ENCODE measurements at regions not wholly inside any gene's neighbourhood (a gene's known extent, or its start where the extent isn't known, plus 50 kb on each side); places are given as distances from the start of the nearest gene placed in this dataset.

DNA sequence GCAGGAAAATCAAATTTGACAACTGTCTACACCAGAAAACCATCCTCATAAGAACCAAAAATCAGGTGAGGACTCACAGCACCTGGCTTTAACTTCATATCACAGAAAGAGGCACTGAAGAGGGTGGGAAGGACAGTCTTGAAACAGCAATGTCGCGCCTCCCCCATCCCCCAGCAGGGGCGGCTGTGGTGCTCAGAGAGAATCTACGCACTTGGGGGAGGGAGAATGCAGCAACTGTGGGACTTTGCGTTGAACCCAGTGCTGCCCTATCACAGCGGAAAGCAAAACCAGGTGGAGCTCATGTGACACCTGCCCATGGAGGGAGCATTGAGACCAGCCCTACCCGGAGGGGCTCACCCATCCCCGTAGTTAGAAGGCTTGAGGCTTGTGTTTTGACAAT, 191.8 kb downstream of the MSX2 start:
- no TSS peak for BruUV-seq (replicated peaks)
- Histone ChIP-seq H3K27me3 (ENCODE audit: control insufficient read depth, insufficient read depth, low read length) (no peaks in the 10 kb centered on the region), H3K9ac (ENCODE audit: low read depth, low read length) (no peak overlapping the region), H3K4me2 (ENCODE audit: low read depth, low read length) (no peak overlapping the region), H3K9me3 (ENCODE audit: control insufficient read depth, insufficient read depth, low read length) (no peaks in the 10 kb centered on the region), H2BK20ac (ENCODE audit: low read depth, low read length) (no peak overlapping the region), H4K5ac (ENCODE audit: low read depth, low read length) (no peak overlapping the region), H4K20me1 (ENCODE audit: insufficient read depth, low read length) (no peaks in the 10 kb centered on the region), H3K56ac (ENCODE audit: extremely low read depth, insufficient read depth, low read length) (no peak overlapping the region), H2AK9ac (replicated peaks; ENCODE audit: low read depth, low read length, poor library complexity) (no peak overlapping the region), H3K4me3 (ENCODE audit: insufficient read depth, low read depth, low read length) (no peak overlapping the region), H3K23ac (ENCODE audit: low read depth, low read length) (no peak overlapping the region), H3K9me1 (ENCODE audit: insufficient read depth, low read length) (no peaks in the 10 kb centered on the region), H2AK5ac (ENCODE audit: low read depth, low read length) (no peak overlapping the region), H3K36me3 (ENCODE audit: control insufficient read depth, insufficient read depth, low read length) (no peaks in the 10 kb centered on the region), H4K91ac (ENCODE audit: insufficient read depth, low read depth, low read length) (no peak overlapping the region), H2BK15ac (ENCODE audit: low read depth, low read length) (no peak overlapping the region), H2BK120ac (ENCODE audit: low read depth, low read length) (no peak overlapping the region), H3K4me1 (ENCODE audit: control insufficient read depth, insufficient read depth, low read length) (no peaks in the 10 kb centered on the region), H3K79me1 (ENCODE audit: low read depth in 1 of 2, low read length in 2 of 2) (no peaks in the 10 kb centered on the region), H3K4ac (ENCODE audit: low read depth, low read length) (no peak overlapping the region), H2BK5ac (ENCODE audit: low read depth, low read length, poor library complexity, severe bottlenecking) (no peak overlapping the region), H4K8ac (ENCODE audit: low read depth in 2 of 2, low read length in 2 of 2) (no peak overlapping the region), H3K18ac (ENCODE audit: low read depth, low read length) (no peak overlapping the region), H3K27ac (ENCODE audit: insufficient read depth, low read length) (no peak overlapping the region), H3K14ac (replicated peaks; ENCODE audit: low read depth, low read length) (no peak overlapping the region), H2AFZ (replicated peaks; ENCODE audit: low read length, poor library complexity) (no peak overlapping the region)
- TF ChIP-seq CHD1 (IDR thresholded peaks at IDR 0.05; ENCODE audit: low read depth, low read length) (no peak), MXI1 (IDR thresholded peaks at IDR 0.05; ENCODE audit: borderline replicate concordance, low read depth, low read length) (no peak), RCOR1 (IDR thresholded peaks at IDR 0.05; ENCODE audit: insufficient replicate concordance, low read length) (no peak), NFE2L2 (IDR thresholded peaks at IDR 0.05; ENCODE audit: low read depth, low read length) (no peak)
- TF ChIP-seq, protein P1, sequence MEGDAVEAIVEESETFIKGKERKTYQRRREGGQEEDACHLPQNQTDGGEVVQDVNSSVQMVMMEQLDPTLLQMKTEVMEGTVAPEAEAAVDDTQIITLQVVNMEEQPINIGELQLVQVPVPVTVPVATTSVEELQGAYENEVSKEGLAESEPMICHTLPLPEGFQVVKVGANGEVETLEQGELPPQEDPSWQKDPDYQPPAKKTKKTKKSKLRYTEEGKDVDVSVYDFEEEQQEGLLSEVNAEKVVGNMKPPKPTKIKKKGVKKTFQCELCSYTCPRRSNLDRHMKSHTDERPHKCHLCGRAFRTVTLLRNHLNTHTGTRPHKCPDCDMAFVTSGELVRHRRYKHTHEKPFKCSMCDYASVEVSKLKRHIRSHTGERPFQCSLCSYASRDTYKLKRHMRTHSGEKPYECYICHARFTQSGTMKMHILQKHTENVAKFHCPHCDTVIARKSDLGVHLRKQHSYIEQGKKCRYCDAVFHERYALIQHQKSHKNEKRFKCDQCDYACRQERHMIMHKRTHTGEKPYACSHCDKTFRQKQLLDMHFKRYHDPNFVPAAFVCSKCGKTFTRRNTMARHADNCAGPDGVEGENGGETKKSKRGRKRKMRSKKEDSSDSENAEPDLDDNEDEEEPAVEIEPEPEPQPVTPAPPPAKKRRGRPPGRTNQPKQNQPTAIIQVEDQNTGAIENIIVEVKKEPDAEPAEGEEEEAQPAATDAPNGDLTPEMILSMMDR (conservative IDR thresholded peaks at IDR 0.05; ENCODE audit: low read depth, low read length) = no peak
- no CpG with 5 or more reads among the region's 8 CpGs for WGBS, 2 experiments (ENCODE audit: extremely low coverage in 2 of 2, insufficient read length in 1 of 2)
- POLR2A ChIA-PET (ENCODE audit: unreplicated experiment) = no interaction called here
- dilution Hi-C loops (cut with HindIII; ENCODE audit: low sequenced_read_pairs, unreplicated experiment) = no loop called here
- CTCF ChIA-PET = no interaction called here
- intact Hi-C loops (cut with micrococcal nuclease) = no loop called here
- in situ Hi-C loops (cut with MboI; ENCODE audit: low sequenced_read_pairs) = no loop called here
- no peak for DNase-seq
- ATAC-seq (ENCODE audit: low read depth) = no peak
